ENCODE measurements at regions not wholly inside any gene's neighbourhood (a gene's known extent, or its start where the extent isn't known, plus 50 kb on each side); places are given as distances from the start of the nearest gene placed in this dataset.

DNA sequence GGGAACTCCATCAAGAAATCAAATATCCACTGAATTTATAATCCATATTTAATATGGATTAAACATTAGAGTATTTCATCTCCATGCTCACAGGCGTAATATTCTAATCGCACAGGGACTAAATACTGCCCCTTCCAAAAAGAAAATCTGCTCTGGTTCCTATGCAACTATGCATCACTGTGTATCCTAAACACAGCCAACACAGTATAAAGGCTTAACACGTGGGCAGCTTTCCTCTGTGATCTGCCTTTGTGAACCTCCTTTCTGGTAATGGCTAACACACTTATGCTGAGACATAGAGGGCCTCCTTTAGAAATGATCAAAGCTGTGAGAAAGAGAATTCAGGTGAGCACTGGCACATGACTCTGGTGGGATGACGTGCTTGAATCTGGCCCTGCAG lies 110.2 kb downstream of the RAB11FIP2 start:
- intact Hi-C loops (cut with micrococcal nuclease) = no loop called here
- peaks cover 35% of the 10 kb centered on the region for H3K27me3 ChIP-seq (ENCODE audit: insufficient read depth, low read length)
- H3K4me1 ChIP-seq (ENCODE audit: control insufficient read depth in 1 of 2, insufficient read depth in 2 of 2, low read length in 2 of 2) = no peaks in the 10 kb centered on the region
- ChIA-PET POLR2A (no interaction called here), CTCF (no interaction called here), RAD21 (ENCODE audit: low non-redundant PET in 1 of 2, low total read pairs in 2 of 2, uncharacterized antibody in 2 of 2, unreplicated experiment in 2 of 2) (no interaction called here)
- H3K4me2 ChIP-seq (ENCODE audit: low read length) = no peak overlapping the region
- no peak for DNase-seq (ENCODE audit: low read depth, low spot score)
- no peaks in the 10 kb centered on the region for H3K9me2 ChIP-seq (ENCODE audit: insufficient read depth)
- no peak overlapping the region for H3K9ac ChIP-seq (ENCODE audit: low read length)
- no peaks in the 10 kb centered on the region for H3K79me2 ChIP-seq (ENCODE audit: insufficient read depth, low read length)
- H3K4me3 ChIP-seq (replicated peaks in 1 of 2; ENCODE audit: low read depth in 1 of 2, low read length in 2 of 2) = no peak overlapping the region
- no peak overlapping the region for H2AFZ ChIP-seq (ENCODE audit: low read depth, low read length, poor library complexity, severe bottlenecking)
- H3K9me3 ChIP-seq (ENCODE audit: control insufficient read depth in 1 of 2, insufficient read depth in 1 of 2, low read depth in 1 of 2, low read length in 2 of 2) = no peaks in the 10 kb centered on the region
- no TSS peak for BruUV-seq (replicated peaks)
- H4K20me1 ChIP-seq (ENCODE audit: insufficient read depth) = no peaks in the 10 kb centered on the region
- TF ChIP-seq POLR2AphosphoS5 (IDR thresholded peaks at IDR 0.05; ENCODE audit: low read depth, low read length) (no peak), MAX (IDR thresholded peaks at IDR 0.05) (no peak), SIN3A (IDR thresholded peaks at IDR 0.05; ENCODE audit: low read depth) (no peak), ELF1 (IDR thresholded peaks at IDR 0.05; ENCODE audit: borderline replicate concordance, low read depth) (no peak), YY1 (IDR thresholded peaks at IDR 0.05; ENCODE audit: extremely low read depth, insufficient replicate concordance, low read depth, low read length) (no peak)
- H3K27ac ChIP-seq (ENCODE audit: low read depth, low read length) = no peak overlapping the region
- no peak for ATAC-seq
- no peaks in the 10 kb centered on the region for H3K36me3 ChIP-seq (ENCODE audit: control insufficient read depth in 1 of 2, insufficient read depth in 2 of 2, low read length in 2 of 2)

DNA sequence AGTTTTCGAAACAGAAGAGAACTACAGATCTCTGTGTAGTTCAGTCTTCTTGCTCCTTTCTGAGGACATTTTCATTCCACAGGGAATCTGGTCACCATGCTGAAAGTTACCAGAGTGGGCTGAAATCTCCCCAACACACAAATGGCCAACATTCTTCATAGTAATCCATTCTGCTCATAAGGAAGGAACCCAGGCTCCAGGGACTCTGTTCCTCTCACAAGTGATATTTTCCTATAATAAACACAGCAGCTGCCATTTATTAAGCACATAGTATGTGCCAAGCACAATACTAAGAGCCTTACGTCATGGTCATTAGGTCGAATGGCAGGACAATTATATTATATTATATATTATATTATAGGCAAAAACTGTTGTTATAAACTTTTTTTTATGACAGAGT lies 109.8 kb downstream of the RAB11FIP2 start:
- no peak overlapping the region for H3K4me2 ChIP-seq (ENCODE audit: low read length)
- no peaks in the 10 kb centered on the region for H3K79me2 ChIP-seq (ENCODE audit: insufficient read depth, low read length)
- no peaks in the 10 kb centered on the region for H3K4me1 ChIP-seq (ENCODE audit: control insufficient read depth in 1 of 2, insufficient read depth in 2 of 2, low read length in 2 of 2)
- RAD21 ChIA-PET (ENCODE audit: low non-redundant PET in 1 of 2, low total read pairs in 2 of 2, uncharacterized antibody in 2 of 2, unreplicated experiment in 2 of 2) = no interaction called here
- no TSS peak for BruUV-seq (replicated peaks)
- no peaks in the 10 kb centered on the region for H3K9me2 ChIP-seq (ENCODE audit: insufficient read depth)
- no peak overlapping the region for H3K9ac ChIP-seq (ENCODE audit: low read length)
- CTCF ChIA-PET = no interaction called here
- H3K9me3 ChIP-seq (ENCODE audit: control insufficient read depth in 1 of 2, insufficient read depth in 1 of 2, low read depth in 1 of 2, low read length in 2 of 2) = no peaks in the 10 kb centered on the region
- H3K4me3 ChIP-seq (replicated peaks in 1 of 2; ENCODE audit: low read depth in 1 of 2, low read length in 2 of 2) = no peak overlapping the region
- no peaks in the 10 kb centered on the region for H4K20me1 ChIP-seq (ENCODE audit: insufficient read depth)
- DNase-seq (ENCODE audit: low read depth, low spot score) (no peak), ATAC-seq (no peak)
- intact Hi-C loops (cut with micrococcal nuclease) = no loop called here
- no peak overlapping the region for H2AFZ ChIP-seq (ENCODE audit: low read depth, low read length, poor library complexity, severe bottlenecking)
- no peak overlapping the region for H3K27ac ChIP-seq (ENCODE audit: low read depth, low read length)
- TF ChIP-seq, protein P1, sequence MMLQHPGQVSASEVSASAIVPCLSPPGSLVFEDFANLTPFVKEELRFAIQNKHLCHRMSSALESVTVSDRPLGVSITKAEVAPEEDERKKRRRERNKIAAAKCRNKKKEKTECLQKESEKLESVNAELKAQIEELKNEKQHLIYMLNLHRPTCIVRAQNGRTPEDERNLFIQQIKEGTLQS (IDR thresholded peaks at IDR 0.05) = no peak
- TF ChIP-seq ZFX (IDR thresholded peaks at IDR 0.05) = no peak
- TF ChIP-seq RAD21 (IDR thresholded peaks at IDR 0.05; ENCODE audit: low read depth) = no peak
- no peak for TF ChIP-seq POLR2A (IDR thresholded peaks at IDR 0.05; ENCODE audit: borderline replicate concordance, extremely low read depth, insufficient read depth, insufficient read length)
- no peak for TF ChIP-seq TCF7L2 (IDR thresholded peaks at IDR 0.05; ENCODE audit: borderline replicate concordance, extremely low read depth, insufficient read depth, insufficient read length)
- no peak for TF ChIP-seq ELF1 (IDR thresholded peaks at IDR 0.05; ENCODE audit: borderline replicate concordance, low read depth)
- TF ChIP-seq EZH2phosphoT487 (IDR thresholded peaks at IDR 0.05; ENCODE audit: borderline replicate concordance) = no peak
- TF ChIP-seq CTCF (IDR thresholded peaks at IDR 0.05 in 2 of 3, conservative IDR thresholded peaks at IDR 0.05 in 1 of 3; ENCODE audit: borderline replicate concordance in 1 of 3, insufficient read depth in 1 of 3, low read depth in 2 of 3, low read length in 2 of 3) = no peak
- TF ChIP-seq SP1 (IDR thresholded peaks at IDR 0.05; ENCODE audit: low read depth) = no peak
- no peak for TF ChIP-seq POLR2AphosphoS5 (IDR thresholded peaks at IDR 0.05; ENCODE audit: low read depth, low read length)
- no peak for TF ChIP-seq MAX (IDR thresholded peaks at IDR 0.05)
- no peak for TF ChIP-seq CEBPB (IDR thresholded peaks at IDR 0.05; ENCODE audit: low read depth)
- TF ChIP-seq CBX3 (IDR thresholded peaks at IDR 0.05; ENCODE audit: low read depth) = no peak
- POLR2A ChIA-PET = no interaction called here
- peaks cover 39% of the 10 kb centered on the region for H3K27me3 ChIP-seq (ENCODE audit: insufficient read depth, low read length)
- H3K36me3 ChIP-seq (ENCODE audit: control insufficient read depth in 1 of 2, insufficient read depth in 2 of 2, low read length in 2 of 2) = no peaks in the 10 kb centered on the region
